Bronchial epithelial cell (primary cell): ENCODE measurements at regions not wholly inside any gene's neighbourhood (a gene's known extent, or its start where the extent isn't known, plus 50 kb on each side); places are given as distances from the start of the nearest gene placed in this dataset.

Source experiments
- DNase-seq: peaks from one replicate; pipeline ENCODE4 v3.0.0-alpha.2; 2010; ENCODE audit warnings: low read depth
- FAIRE-seq: peaks from 2 replicates; lab custom pipeline; 2011; peaks lifted over from hg19 to GRCh38; lab: Jason Lieb, UNC
- H3K27me3 ChIP-seq: 2 replicates; pipeline ENCODE4 v1.5.1; 2011; ENCODE audit warnings: low read length; ENCODE audit not compliant: control insufficient read depth, insufficient read depth
- H3K36me3 ChIP-seq: 2 replicates; pipeline ENCODE4 v1.5.1; 2011; ENCODE audit warnings: low read length; ENCODE audit not compliant: control insufficient read depth, insufficient read depth
- H3K4me3 ChIP-seq: 2 replicates; pipeline ENCODE4 v1.5.1; 2011; ENCODE audit warnings: mild to moderate bottlenecking, low read depth, low read length, control low read depth
- CTCF ChIP-seq: IDR thresholded peaks from 2 replicates; pipeline ENCODE4 v1.5.1; 2011; ENCODE audit warnings: mild to moderate bottlenecking, moderate library complexity, low read length, control low read depth, inconsistent platforms; ENCODE audit not compliant: insufficient read depth, severe bottlenecking

- no peak overlapping the region for H3K4me3 ChIP-seq
- no peaks in the 10 kb centered on the region for H3K27me3 ChIP-seq
- FAIRE-seq = no peak
- TF ChIP-seq CTCF = no peak
- DNase-seq = no peak
- no peaks in the 10 kb centered on the region for H3K36me3 ChIP-seq
These were observed 83.6 kb upstream of the CADM1 start for GRCh38 chr11:115587718-115588342.

- FAIRE-seq = no peak
- DNase-seq = no peak
- Histone ChIP-seq H3K36me3 (no peaks in the 10 kb centered on the region), H3K27me3 (no peaks in the 10 kb centered on the region), H3K4me3 (no peak overlapping the region)
- no peak for TF ChIP-seq CTCF
These were observed 81.3 kb upstream of the CADM1 start for GRCh38 chr11:115585361-115586024.

- Histone ChIP-seq H3K36me3 (no peaks in the 10 kb centered on the region), H3K27me3 (no peaks in the 10 kb centered on the region), H3K4me3 (no peak overlapping the region)
- FAIRE-seq (no peak), DNase-seq (peak; percentile 62)
- TF ChIP-seq CTCF = peak; percentile 48
These were observed 77.8 kb upstream of the CADM1 start for GRCh38 chr11:115581871-115582639.

GRCh38 chr11:115580927-115581680, 76.9 kb upstream of the CADM1 start:
- FAIRE-seq = no peak

More at GRCh38 chr11:115580927-115581680, 76.9 kb upstream of the CADM1 start:
- no peaks in the 10 kb centered on the region for H3K36me3 ChIP-seq
- H3K27me3 ChIP-seq = no peaks in the 10 kb centered on the region
- no peak for DNase-seq
- H3K4me3 ChIP-seq = no peak overlapping the region
- no peak for TF ChIP-seq CTCF
